Tibial artery (tissue), 4 donors: ENCODE measurements at regions not wholly inside any gene's neighbourhood (a gene's known extent, or its start where the extent isn't known, plus 50 kb on each side); places are given as distances from the start of the nearest gene placed in this dataset.

Experiments used
- DNase-seq, 2 donors: peaks; one replicate each; pipeline ENCODE4 v3.0.0-alpha.2; 2019
- H3K27ac ChIP-seq, 2 donors: fragments of 200-600 bp; sonication (generic) in 1 of 2; 1 replicate in 1 of 2; 2 replicates in 1 of 2; pipeline ENCODE4 v1.5.1; 2018 to 2019; ENCODE audit warnings: mild to moderate bottlenecking in 1 of 2
- H3K27me3 ChIP-seq, 2 donors: fragments of 200-600 bp; sonication (generic) in 1 of 2; one replicate each; pipeline versions ENCODE4 v1.5.1 to v1.6.0; 2016 to 2019
- H3K36me3 ChIP-seq, 3 donors: fragments of 200-600 bp; sonication (generic) in 2 of 3; one replicate each; pipeline ENCODE4 v1.5.1; 2016 to 2019; ENCODE audit warnings: mild to moderate bottlenecking in 2 of 3
- H3K4me1 ChIP-seq, 4 donors: fragments of 200-600 bp; sonication (generic) in 2 of 4; 1 replicate in 3 of 4; 2 replicates in 1 of 4; pipeline ENCODE4 v1.5.1; 2016 to 2019
- H3K4me3 ChIP-seq, 2 donors: fragments of 200-600 bp; sonication (generic) in 1 of 2; 1 replicate in 1 of 2; 2 replicates in 1 of 2; pipeline ENCODE4 v1.5.1; 2018 to 2019; ENCODE audit warnings: mild to moderate bottlenecking in 2 of 2
- H3K9me3 ChIP-seq, 3 donors: fragments of 200-600 bp; sonication (generic) in 1 of 3; one replicate each; pipeline ENCODE4 v1.5.1; 2016 to 2019
- intact Hi-C: fragments of 100-400 bp; cut with DNase I; formaldehyde crosslinking; loops from one replicate; pipeline ENCODE4 v1.15.0; 2023; ENCODE audit warnings: low total_unique reads
- TF ChIP-seq, protein P1 (sequence below), 2 experiments: fragments of 200-600 bp in 1 of 2; fragments of 450-650 bp in 1 of 2; IDR thresholded peaks; one replicate each; pipeline ENCODE4 v1.5.1; 2017 to 2019; ENCODE audit warnings: antibody characterized with exemption in 2 of 2, mild to moderate bottlenecking in 1 of 2, moderate library complexity in 1 of 2

DNA sequence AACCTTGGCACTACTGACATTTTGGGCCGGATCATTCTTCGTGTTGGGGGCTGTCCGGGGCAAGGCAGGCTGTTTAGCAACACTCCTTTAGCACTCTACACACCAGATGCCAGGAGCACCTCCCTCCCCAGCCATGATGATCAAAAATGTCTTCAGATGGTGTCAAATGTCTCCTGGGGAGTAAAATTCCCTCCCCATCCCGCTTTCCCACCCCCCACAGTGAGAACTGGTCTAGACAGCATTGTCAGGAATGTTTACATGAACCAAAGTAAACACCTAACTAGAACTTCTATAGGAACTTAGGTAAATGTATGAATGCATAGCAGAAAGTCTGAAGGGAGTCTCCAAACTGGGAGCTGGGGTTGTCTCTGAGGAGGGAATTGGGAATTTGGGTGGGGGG is 70.0 kb upstream of the TOP1 start:
- Histone ChIP-seq H3K9me3 (no peaks in the 10 kb centered on the region), H3K36me3 (no peaks in the 10 kb centered on the region), H3K4me1 (peaks cover 0 to 13% (median 3%) of the 10 kb centered on the region in 4 donors), H3K4me3 (no peak overlapping the region), H3K27me3 (peaks cover 0 to 3% of the 10 kb centered on the region in 2 donors), H3K27ac (no peak overlapping the region)
- intact Hi-C loops: no loop called here
- TF ChIP-seq, protein P1, sequence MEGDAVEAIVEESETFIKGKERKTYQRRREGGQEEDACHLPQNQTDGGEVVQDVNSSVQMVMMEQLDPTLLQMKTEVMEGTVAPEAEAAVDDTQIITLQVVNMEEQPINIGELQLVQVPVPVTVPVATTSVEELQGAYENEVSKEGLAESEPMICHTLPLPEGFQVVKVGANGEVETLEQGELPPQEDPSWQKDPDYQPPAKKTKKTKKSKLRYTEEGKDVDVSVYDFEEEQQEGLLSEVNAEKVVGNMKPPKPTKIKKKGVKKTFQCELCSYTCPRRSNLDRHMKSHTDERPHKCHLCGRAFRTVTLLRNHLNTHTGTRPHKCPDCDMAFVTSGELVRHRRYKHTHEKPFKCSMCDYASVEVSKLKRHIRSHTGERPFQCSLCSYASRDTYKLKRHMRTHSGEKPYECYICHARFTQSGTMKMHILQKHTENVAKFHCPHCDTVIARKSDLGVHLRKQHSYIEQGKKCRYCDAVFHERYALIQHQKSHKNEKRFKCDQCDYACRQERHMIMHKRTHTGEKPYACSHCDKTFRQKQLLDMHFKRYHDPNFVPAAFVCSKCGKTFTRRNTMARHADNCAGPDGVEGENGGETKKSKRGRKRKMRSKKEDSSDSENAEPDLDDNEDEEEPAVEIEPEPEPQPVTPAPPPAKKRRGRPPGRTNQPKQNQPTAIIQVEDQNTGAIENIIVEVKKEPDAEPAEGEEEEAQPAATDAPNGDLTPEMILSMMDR (IDR thresholded peaks at IDR 0.05): no peak
- DNase-seq: peak in 1 of 2 donors; percentile 29

DNA sequence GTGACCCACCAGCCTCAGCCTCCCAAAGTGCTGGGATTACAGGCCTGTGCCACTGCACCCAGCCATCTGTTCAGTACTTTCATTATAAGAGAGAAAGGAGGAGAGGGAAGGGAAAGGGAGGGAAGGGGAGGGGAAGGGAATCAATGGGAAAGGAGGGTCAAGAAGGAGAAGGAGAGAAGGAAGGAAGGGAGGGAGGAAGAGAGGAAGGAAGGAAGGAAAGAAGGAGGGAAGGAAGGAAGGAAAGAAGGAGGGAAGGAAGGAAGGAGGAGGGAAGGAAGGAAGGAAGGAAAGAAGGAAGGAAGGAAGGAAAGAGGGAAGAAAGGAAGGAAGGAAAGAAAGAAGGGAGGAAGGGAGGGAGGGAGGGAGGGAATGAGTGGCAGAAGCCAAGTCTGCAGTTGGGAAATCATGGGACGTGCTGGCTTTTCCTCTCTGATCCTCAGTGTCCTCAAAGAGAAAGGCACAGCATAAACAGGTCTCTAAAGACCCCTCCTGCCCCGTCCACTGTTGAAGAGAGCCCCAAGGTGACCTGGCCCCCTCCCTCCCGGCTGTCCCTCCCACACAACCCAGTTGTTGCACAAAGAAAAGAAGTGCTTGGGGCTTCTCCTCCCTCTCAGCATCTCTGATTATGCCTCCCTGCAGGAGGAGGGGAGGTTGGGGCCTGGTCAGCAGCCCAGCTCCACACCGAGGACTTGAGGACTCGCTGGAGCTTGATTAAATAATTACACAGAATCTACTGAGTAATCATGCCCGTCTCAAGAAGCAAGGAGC is 69.1 kb upstream of the TOP1 start:
- Histone ChIP-seq H3K4me1 (peaks cover 0 to 13% (median 3%) of the 10 kb centered on the region in 4 donors), H3K36me3 (no peaks in the 10 kb centered on the region), H3K27me3 (peaks cover 0 to 3% of the 10 kb centered on the region in 2 donors), H3K9me3 (no peaks in the 10 kb centered on the region), H3K4me3 (no peak overlapping the region), H3K27ac (no peak overlapping the region)
- TF ChIP-seq, protein P1 (IDR thresholded peaks at IDR 0.05): no peak
- intact Hi-C loops: loop anchor here (10.0 kb wide), 1 partner anchor 135 kb away; no protein-coding TSS in a partner anchor
- DNase-seq: peak in 1 of 2 donors; percentile 27

DNA sequence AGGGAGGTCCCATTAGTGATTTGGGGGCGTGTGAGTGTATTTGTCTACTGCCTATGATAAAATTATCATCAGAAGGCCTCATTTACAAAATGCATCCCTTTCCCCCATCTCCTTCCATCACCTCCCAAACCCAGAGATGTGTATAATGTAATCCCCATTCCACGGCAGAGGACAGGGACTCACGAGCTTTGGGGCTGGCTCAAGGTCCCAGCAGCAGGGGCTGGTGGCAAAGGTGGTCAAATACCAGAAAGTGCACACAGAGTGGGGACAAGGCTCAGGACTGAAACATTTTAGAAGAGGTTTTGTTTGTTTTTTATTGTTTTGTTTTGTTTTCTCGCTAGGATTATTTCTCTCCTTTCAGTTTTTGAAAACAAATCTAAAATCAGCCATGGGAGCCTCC is 68.5 kb upstream of the TOP1 start:
- intact Hi-C loops: loop anchor here (10.0 kb wide), 1 partner anchor 135 kb away; no protein-coding TSS in a partner anchor
- H3K27me3 ChIP-seq: peaks cover 0 to 3% of the 10 kb centered on the region in 2 donors
- no peaks in the 10 kb centered on the region for H3K36me3 ChIP-seq
- peaks cover 0 to 13% (median 3%) of the 10 kb centered on the region in 4 donors for H3K4me1 ChIP-seq
- no peaks in the 10 kb centered on the region for H3K9me3 ChIP-seq
- DNase-seq: peak in 1 of 2 donors; percentile 35
- H3K4me3 ChIP-seq: no peak overlapping the region
- no peak overlapping the region for H3K27ac ChIP-seq
- TF ChIP-seq, protein P1 (IDR thresholded peaks at IDR 0.05): no peak

DNA sequence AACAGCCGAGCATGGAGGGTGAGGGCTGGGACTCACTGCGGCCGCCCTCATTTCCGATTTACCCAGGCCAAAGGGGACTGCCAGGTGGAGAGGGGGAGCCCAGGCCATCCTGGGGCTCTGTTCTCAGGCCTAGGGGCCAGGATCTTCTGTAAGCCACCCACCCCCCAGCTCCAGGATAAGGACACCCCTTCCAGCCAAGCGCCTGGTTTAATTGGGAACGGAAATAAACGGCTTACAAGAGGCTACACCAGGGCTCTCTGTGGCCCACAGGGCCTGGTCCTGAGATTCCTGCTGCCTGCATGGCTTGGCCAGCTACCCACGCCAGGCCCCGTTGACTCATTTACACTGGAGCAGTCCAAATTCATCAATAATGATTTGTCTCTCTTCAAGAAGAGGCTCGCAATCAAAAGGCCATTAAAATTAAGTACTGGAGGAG is 68.1 kb upstream of the TOP1 start:
- Histone ChIP-seq H3K27me3 (peaks cover 0 to 3% of the 10 kb centered on the region in 2 donors), H3K27ac (no peak overlapping the region), H3K4me3 (no peak overlapping the region), H3K36me3 (no peaks in the 10 kb centered on the region), H3K9me3 (no peaks in the 10 kb centered on the region), H3K4me1 (peaks cover 0 to 13% (median 3%) of the 10 kb centered on the region in 4 donors)
- intact Hi-C loops: loop anchor here (10.0 kb wide), 1 partner anchor 134 kb away; no protein-coding TSS in a partner anchor
- peak in 1 of 2 donors; percentile 60 for DNase-seq
- TF ChIP-seq, protein P1 (IDR thresholded peaks at IDR 0.05): no peak

DNA sequence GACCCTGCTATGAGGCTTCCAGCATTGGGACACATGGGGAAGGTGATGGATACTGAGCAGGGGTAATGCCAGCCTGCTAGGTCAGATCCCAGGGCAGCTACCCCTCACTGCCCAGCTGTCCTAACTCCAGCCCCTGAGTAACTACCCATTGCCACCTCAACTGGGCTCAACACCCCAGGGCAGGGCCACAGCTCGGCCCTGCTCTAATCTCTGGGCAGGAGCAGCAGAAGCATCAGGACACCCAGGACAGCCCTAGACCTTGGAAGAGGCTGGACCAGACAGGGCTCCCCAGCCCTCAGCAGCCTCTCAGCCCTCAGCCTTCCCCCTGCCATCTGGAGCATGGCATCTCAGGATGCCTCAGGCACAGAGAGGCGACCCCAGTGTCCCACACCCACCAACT is 67.4 kb upstream of the TOP1 start:
- DNase-seq: peak in 1 of 2 donors; percentile 25
- H3K36me3 ChIP-seq: no peaks in the 10 kb centered on the region
- H3K4me3 ChIP-seq: no peak overlapping the region
- H3K9me3 ChIP-seq: no peaks in the 10 kb centered on the region
- intact Hi-C loops: loop anchor here (10.0 kb wide), 1 partner anchor 134 kb away; no protein-coding TSS in a partner anchor
- TF ChIP-seq, protein P1 (IDR thresholded peaks at IDR 0.05): no peak
- peaks cover 0 to 3% of the 10 kb centered on the region in 2 donors for H3K27me3 ChIP-seq
- no peak overlapping the region for H3K27ac ChIP-seq
- H3K4me1 ChIP-seq: peaks cover 0 to 13% (median 3%) of the 10 kb centered on the region in 4 donors
